ENCODE measurements at regions not wholly inside any gene's neighbourhood (a gene's known extent, or its start where the extent isn't known, plus 50 kb on each side); places are given as distances from the start of the nearest gene placed in this dataset.

DNA sequence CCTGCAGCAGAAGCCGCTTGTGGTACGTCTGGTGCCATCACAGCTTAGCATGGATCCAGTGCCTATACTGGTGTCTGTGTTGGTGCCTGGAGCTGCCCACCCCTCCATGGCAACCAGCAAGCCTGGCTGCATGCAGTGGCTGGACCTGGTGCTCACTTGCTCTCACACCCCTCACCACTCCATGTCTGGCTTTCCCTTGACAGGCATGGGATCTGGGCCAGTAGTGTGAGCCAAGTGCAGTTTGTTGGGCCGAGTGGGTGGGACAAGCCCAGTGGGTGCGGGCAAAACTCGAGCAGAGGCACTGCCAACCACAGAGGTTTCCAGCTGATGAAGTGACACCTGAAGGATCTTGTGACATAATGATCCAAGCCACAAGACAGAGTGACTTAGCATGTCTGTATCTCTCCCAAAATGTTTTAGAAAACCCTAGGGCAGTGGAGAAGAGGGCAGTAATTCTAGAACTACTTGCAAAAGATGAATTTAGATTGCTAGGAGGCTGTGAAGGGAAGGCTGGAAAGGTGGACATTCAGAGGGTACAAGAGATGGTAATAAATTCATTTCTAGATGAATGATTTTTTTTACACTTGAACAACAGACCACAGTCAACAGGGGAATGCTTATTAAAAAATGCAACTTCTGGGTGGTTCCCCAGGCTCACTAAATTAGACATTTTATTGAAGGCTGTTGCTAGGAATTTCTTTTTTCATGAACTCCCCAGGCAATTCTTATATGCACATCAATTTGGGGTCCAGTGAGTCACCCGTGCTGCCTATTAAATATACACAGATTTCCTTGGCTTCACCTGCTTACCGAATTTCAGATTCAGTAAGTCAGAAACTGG is 660.3 kb downstream of the TLR4 start:
- TF ChIP-seq MAX (IDR thresholded peaks at IDR 0.05; ENCODE audit: low read depth, low read length) (no peak), POLR2A (IDR thresholded peaks at IDR 0.05; ENCODE audit: extremely low read depth, insufficient read length) (no peak)
- TF ChIP-seq, protein P1, sequence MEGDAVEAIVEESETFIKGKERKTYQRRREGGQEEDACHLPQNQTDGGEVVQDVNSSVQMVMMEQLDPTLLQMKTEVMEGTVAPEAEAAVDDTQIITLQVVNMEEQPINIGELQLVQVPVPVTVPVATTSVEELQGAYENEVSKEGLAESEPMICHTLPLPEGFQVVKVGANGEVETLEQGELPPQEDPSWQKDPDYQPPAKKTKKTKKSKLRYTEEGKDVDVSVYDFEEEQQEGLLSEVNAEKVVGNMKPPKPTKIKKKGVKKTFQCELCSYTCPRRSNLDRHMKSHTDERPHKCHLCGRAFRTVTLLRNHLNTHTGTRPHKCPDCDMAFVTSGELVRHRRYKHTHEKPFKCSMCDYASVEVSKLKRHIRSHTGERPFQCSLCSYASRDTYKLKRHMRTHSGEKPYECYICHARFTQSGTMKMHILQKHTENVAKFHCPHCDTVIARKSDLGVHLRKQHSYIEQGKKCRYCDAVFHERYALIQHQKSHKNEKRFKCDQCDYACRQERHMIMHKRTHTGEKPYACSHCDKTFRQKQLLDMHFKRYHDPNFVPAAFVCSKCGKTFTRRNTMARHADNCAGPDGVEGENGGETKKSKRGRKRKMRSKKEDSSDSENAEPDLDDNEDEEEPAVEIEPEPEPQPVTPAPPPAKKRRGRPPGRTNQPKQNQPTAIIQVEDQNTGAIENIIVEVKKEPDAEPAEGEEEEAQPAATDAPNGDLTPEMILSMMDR (IDR thresholded peaks at IDR 0.05; ENCODE audit: low read depth, low read length), result no peak
